Uterus (tissue), 3 donors: ENCODE measurements at regions not wholly inside any gene's neighbourhood (a gene's known extent, or its start where the extent isn't known, plus 50 kb on each side); places are given as distances from the start of the nearest gene placed in this dataset.

ENCODE experiments used
- DNase-seq, 2 donors: peaks; one replicate each; pipeline ENCODE4 v3.0.0-alpha.2; 2019 to 2020
- H3K27ac ChIP-seq, 2 donors: fragments of 200-600 bp; sonication (generic); 1 replicate in 1 of 2; 2 replicates in 1 of 2; pipeline ENCODE4 v1.5.1; 2016 to 2018
- H3K27me3 ChIP-seq, 2 donors: fragments of 200-600 bp; sonication (generic); one replicate each; pipeline ENCODE4 v1.5.1; 2018 to 2019; ENCODE audit warnings: control low read depth in 1 of 2
- H3K36me3 ChIP-seq, 2 donors: fragments of 200-600 bp; sonication (generic); one replicate each; pipeline ENCODE4 v1.5.1; 2019; ENCODE audit warnings: control low read depth in 1 of 2
- H3K4me1 ChIP-seq, 2 donors: fragments of 200-600 bp; sonication (generic); one replicate each; pipeline ENCODE4 v1.5.1; 2018 to 2019; ENCODE audit warnings: control low read depth in 1 of 2
- H3K4me3 ChIP-seq, 2 donors: fragments of 200-600 bp; sonication (generic); 1 replicate in 1 of 2; 2 replicates in 1 of 2; pipeline ENCODE4 v1.5.1; 2018 to 2019; ENCODE audit warnings: mild to moderate bottlenecking in 1 of 2
- H3K9me3 ChIP-seq, 2 donors: fragments of 200-600 bp; sonication (generic); one replicate each; pipeline ENCODE4 v1.5.1; 2019; ENCODE audit warnings: control low read depth in 1 of 2
- POLR2A ChIP-seq, 2 donors: fragments of 450-650 bp; IDR thresholded peaks; one replicate each; pipeline ENCODE4 v1.6.1; 2016; ENCODE audit warnings: antibody characterized with exemption in 2 of 2, mild to moderate bottlenecking in 1 of 2, moderate library complexity in 1 of 2
- intact Hi-C: fragments of 100-400 bp; cut with DNase I; formaldehyde crosslinking; loops from one replicate; pipeline ENCODE4 v1.15.1; 2023; ENCODE audit warnings: low total_unique reads
- TF ChIP-seq, protein P1 (sequence below), 4 experiments: fragments of 200-600 bp in 2 of 4; fragments of 450-650 bp in 2 of 4; sonication (generic) in 2 of 4; IDR thresholded peaks; one replicate each; pipeline ENCODE4 v1.5.1; 2016 to 2019; ENCODE audit warnings: antibody characterized with exemption in 4 of 4, mild to moderate bottlenecking in 2 of 4, moderate library complexity in 1 of 4
- donor health status: DM: yes; HTN: yes; CAD: no.

DNA sequence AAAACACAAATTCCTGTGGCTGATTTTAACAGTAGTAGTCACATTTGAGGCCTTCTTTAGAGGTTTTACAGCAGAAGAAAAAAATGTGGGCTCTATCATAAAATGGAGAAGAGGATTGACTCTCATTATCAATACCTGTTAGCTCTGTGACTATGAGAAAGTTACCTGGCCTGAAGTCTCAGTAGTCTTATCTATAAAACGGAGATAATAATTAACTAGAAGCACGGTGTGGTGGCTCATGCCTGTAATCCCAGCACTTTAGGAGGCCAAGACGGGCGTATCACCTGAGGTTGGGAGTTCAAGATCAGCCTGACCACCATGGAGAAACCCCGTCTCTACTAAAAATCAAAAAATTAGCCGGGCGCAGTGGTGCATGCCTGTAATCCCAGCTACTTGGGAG is 90.4 kb upstream of the PLPPR4 start:
- Histone ChIP-seq H3K27ac (no peak overlapping the region), H3K4me1 (no peaks in the 10 kb centered on the region), H3K4me3 (no peak overlapping the region), H3K36me3 (no peaks in the 10 kb centered on the region), H3K9me3 (no peaks in the 10 kb centered on the region), H3K27me3 (no peaks in the 10 kb centered on the region)
- TF ChIP-seq POLR2A (IDR thresholded peaks at IDR 0.05) = no peak
- TF ChIP-seq, protein P1, sequence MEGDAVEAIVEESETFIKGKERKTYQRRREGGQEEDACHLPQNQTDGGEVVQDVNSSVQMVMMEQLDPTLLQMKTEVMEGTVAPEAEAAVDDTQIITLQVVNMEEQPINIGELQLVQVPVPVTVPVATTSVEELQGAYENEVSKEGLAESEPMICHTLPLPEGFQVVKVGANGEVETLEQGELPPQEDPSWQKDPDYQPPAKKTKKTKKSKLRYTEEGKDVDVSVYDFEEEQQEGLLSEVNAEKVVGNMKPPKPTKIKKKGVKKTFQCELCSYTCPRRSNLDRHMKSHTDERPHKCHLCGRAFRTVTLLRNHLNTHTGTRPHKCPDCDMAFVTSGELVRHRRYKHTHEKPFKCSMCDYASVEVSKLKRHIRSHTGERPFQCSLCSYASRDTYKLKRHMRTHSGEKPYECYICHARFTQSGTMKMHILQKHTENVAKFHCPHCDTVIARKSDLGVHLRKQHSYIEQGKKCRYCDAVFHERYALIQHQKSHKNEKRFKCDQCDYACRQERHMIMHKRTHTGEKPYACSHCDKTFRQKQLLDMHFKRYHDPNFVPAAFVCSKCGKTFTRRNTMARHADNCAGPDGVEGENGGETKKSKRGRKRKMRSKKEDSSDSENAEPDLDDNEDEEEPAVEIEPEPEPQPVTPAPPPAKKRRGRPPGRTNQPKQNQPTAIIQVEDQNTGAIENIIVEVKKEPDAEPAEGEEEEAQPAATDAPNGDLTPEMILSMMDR (IDR thresholded peaks at IDR 0.05) = no peak
- intact Hi-C loops = no loop called here
- DNase-seq = no peak

DNA sequence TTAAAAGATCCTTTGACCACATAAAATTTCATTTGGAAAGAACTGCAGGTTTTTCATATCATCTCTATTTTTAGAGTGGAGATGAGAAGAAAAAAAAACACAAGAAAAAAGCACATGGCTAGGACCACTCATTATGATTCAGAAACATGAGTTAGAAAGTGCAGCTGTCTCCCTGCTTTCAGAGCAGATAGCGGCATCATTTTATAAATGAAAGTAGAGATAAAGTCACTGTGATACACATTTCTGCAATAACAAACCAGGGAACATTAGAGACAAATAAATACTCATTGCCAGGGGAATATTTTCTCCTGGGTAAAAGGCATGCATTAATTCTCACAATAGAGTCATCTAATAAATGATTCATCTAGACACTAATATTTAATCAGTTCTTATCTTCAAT is 87.5 kb upstream of the PLPPR4 start:
- no peak overlapping the region for H3K27ac ChIP-seq
- H3K27me3 ChIP-seq = no peaks in the 10 kb centered on the region
- no peaks in the 10 kb centered on the region for H3K9me3 ChIP-seq
- H3K4me3 ChIP-seq = no peak overlapping the region
- TF ChIP-seq, protein P1 (IDR thresholded peaks at IDR 0.05) = no peak
- H3K4me1 ChIP-seq = no peaks in the 10 kb centered on the region
- intact Hi-C loops = no loop called here
- no peaks in the 10 kb centered on the region for H3K36me3 ChIP-seq
- DNase-seq = no peak

DNA sequence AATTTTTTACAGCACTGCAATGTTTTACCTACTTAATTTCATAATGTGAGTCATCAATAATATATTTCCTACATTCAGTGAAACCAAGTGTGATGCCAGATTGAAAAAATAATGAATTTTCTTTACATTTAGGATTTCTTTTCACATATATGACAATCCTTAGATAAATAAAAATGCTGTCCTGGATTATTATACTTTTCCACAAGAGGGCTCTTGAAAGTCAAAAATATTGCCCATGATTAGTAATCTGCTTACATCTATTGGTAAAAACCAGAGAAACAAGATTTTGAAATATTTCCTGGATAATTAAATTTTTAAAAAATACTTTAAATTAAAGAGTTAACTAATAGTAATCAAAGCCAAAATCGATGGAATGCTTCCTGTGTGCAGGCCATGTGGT is 86.8 kb upstream of the PLPPR4 start:
- Histone ChIP-seq H3K4me3 (no peak overlapping the region), H3K36me3 (no peaks in the 10 kb centered on the region), H3K27ac (no peak overlapping the region), H3K27me3 (no peaks in the 10 kb centered on the region), H3K4me1 (no peaks in the 10 kb centered on the region), H3K9me3 (no peaks in the 10 kb centered on the region)
- no peak for TF ChIP-seq POLR2A (IDR thresholded peaks at IDR 0.05)
- TF ChIP-seq, protein P1 (IDR thresholded peaks at IDR 0.05) = no peak
- no peak for DNase-seq
- intact Hi-C loops = no loop called here

DNA sequence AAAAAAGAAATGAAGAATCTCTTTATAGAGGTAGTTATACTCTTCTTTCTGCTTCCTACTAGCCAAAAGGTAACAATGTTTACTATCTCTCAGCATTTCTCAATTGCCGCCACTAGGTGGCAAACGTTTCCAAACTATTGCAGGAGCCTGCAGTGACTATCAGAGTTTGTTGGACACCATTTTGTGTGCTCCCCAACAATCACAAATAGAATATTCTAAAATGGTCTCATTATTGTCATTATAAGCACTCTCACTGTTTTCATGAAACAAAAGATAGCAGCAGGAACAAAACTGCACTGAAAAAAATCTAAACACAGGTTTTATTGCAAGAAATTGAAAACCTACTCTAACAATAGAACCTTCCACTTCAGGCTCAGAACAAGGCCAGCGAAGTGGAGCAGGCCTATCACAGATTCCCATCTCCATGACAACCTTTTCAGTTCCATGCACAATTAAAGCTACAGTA is 83.9 kb upstream of the PLPPR4 start:
- no peaks in the 10 kb centered on the region for H3K27me3 ChIP-seq
- H3K4me1 ChIP-seq = no peaks in the 10 kb centered on the region
- H3K9me3 ChIP-seq = no peaks in the 10 kb centered on the region
- TF ChIP-seq POLR2A (IDR thresholded peaks at IDR 0.05) = no peak
- TF ChIP-seq, protein P1 (IDR thresholded peaks at IDR 0.05) = peak; percentile 72 to 79 (median 76)
- no peak overlapping the region for H3K4me3 ChIP-seq
- DNase-seq = peak; percentile 49 to 69
- no peaks in the 10 kb centered on the region for H3K36me3 ChIP-seq
- H3K27ac ChIP-seq = no peak overlapping the region
- intact Hi-C loops = no loop called here

DNA sequence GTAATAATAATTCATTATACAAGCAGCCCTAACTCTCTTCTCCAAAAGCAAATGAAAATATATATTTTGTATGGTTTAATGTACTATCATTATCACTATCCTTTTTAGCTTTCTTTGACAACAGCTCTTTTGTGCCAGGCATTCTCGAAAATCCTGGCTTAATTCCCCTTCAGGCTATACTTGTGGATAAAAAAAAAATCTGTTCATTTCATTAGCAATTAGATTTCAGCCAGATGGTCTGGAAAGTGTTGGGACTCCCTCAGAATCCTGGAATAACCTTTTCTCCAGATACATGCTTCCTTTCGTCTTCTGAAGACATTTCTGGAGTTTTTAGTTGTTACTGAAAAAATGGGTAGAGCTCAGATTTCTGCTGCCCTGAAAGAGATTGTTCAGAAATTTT is 83.4 kb upstream of the PLPPR4 start:
- H3K27ac ChIP-seq = no peak overlapping the region
- intact Hi-C loops = no loop called here
- DNase-seq = no peak
- no peak for TF ChIP-seq POLR2A (IDR thresholded peaks at IDR 0.05)
- TF ChIP-seq, protein P1 (IDR thresholded peaks at IDR 0.05) = no peak
- no peaks in the 10 kb centered on the region for H3K4me1 ChIP-seq
- H3K36me3 ChIP-seq = no peaks in the 10 kb centered on the region
- no peaks in the 10 kb centered on the region for H3K27me3 ChIP-seq
- H3K4me3 ChIP-seq = no peak overlapping the region
- H3K9me3 ChIP-seq = no peaks in the 10 kb centered on the region
